ENCODE measurements at regions not wholly inside any gene's neighbourhood (a gene's known extent, or its start where the extent isn't known, plus 50 kb on each side); places are given as distances from the start of the nearest gene placed in this dataset.

DNA sequence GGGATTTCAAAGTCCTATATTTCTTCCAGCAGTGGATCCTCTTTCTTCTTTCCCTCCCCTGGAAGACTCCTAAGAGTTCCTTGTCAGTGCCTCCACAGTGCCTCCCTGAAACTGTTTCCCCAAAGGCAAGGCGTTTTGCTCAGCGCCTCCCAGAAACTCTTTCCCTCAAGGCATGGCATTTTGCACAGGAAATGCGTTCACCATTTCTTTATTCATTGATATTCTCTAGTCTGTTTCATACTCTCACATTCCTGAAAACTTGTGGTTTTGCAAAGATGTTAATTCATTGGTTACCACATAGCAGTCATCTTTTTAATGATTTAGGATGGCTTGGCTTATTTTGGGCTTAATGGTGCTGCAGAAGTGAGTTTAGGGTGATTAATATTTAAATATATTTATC, 177.3 kb upstream of the SLC10A2 start:
- ChIA-PET POLR2A (no interaction called here), CTCF (no interaction called here)
- TF ChIP-seq ZNF654 (tag by site-specific recombination; IDR thresholded peaks at IDR 0.05; ENCODE audit: low read depth): no peak
- TF ChIP-seq, protein P1, sequence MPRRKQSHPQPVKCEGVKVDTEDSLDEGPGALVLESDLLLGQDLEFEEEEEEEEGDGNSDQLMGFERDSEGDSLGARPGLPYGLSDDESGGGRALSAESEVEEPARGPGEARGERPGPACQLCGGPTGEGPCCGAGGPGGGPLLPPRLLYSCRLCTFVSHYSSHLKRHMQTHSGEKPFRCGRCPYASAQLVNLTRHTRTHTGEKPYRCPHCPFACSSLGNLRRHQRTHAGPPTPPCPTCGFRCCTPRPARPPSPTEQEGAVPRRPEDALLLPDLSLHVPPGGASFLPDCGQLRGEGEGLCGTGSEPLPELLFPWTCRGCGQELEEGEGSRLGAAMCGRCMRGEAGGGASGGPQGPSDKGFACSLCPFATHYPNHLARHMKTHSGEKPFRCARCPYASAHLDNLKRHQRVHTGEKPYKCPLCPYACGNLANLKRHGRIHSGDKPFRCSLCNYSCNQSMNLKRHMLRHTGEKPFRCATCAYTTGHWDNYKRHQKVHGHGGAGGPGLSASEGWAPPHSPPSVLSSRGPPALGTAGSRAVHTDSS (tag by site-specific recombination; IDR thresholded peaks at IDR 0.05): no peak
- TF ChIP-seq, protein P2, sequence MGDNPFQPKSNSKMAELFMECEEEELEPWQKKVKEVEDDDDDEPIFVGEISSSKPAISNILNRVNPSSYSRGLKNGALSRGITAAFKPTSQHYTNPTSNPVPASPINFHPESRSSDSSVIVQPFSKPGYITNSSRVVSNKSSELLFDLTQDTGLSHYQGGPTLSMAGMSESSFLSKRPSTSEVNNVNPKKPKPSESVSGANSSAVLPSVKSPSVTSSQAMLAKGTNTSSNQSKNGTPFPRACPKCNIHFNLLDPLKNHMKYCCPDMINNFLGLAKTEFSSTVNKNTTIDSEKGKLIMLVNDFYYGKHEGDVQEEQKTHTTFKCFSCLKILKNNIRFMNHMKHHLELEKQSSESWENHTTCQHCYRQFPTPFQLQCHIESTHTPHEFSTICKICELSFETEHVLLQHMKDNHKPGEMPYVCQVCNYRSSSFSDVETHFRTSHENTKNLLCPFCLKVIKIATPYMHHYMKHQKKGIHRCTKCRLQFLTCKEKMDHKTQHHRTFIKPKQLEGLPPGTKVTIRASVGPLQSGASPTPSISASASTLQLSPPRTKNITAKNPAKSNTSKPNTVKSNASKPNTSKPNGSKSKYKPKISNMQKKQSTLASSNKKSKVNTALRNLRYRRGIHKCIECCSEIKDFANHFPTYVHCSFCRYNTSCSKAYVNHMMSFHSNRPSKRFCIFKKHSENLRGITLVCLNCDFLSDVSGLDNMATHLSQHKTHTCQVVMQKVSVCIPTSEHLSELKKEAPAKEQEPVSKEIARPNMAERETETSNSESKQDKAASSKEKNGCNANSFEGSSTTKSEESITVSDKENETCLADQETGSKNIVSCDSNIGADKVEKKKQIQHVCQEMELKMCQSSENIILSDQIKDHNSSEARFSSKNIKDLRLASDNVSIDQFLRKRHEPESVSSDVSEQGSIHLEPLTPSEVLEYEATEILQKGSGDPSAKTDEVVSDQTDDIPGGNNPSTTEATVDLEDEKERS (tag by site-specific recombination; IDR thresholded peaks at IDR 0.05): no peak
- no peak for TF ChIP-seq ZNF366 (tag by site-specific recombination; conservative IDR thresholded peaks at IDR 0.05)
- no peak for TF ChIP-seq ZNF621 (tag by site-specific recombination; IDR thresholded peaks at IDR 0.05)
- TF ChIP-seq, protein P3, sequence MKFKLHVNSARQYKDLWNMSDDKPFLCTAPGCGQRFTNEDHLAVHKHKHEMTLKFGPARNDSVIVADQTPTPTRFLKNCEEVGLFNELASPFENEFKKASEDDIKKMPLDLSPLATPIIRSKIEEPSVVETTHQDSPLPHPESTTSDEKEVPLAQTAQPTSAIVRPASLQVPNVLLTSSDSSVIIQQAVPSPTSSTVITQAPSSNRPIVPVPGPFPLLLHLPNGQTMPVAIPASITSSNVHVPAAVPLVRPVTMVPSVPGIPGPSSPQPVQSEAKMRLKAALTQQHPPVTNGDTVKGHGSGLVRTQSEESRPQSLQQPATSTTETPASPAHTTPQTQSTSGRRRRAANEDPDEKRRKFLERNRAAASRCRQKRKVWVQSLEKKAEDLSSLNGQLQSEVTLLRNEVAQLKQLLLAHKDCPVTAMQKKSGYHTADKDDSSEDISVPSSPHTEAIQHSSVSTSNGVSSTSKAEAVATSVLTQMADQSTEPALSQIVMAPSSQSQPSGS (tag by site-specific recombination; IDR thresholded peaks at IDR 0.05; ENCODE audit: low read depth): no peak
- TF ChIP-seq, protein P4, sequence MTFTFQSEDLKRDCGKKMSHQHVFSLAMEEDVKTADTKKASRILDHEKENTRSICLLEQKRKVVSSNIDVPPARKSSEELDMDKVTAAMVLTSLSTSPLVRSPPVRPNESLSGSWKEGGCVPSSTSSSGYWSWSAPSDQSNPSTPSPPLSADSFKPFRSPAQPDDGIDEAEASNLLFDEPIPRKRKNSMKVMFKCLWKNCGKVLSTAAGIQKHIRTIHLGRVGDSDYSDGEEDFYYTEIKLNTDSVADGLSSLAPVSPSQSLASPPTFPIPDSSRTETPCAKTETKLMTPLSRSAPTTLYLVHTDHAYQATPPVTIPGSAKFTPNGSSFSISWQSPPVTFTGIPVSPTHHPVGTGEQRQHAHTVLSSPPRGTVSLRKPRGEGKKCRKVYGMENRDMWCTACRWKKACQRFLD (tag by site-specific recombination; IDR thresholded peaks at IDR 0.05): no peak
- Histone ChIP-seq H3K9me3 (ENCODE audit: control insufficient read depth, insufficient read depth, low read depth, low read length) (no peaks in the 10 kb centered on the region), H3K4me3 (ENCODE audit: low read depth, low read length) (no peak overlapping the region), H3K27ac (ENCODE audit: extremely low read depth, low read depth, low read length) (no peak overlapping the region), H3K36me3 (ENCODE audit: control insufficient read depth in 2 of 2, insufficient read depth in 1 of 2, low read length in 2 of 2) (no peaks in the 10 kb centered on the region), H3K4me1 (ENCODE audit: control insufficient read depth, insufficient read depth, low read length) (no peaks in the 10 kb centered on the region)

DNA sequence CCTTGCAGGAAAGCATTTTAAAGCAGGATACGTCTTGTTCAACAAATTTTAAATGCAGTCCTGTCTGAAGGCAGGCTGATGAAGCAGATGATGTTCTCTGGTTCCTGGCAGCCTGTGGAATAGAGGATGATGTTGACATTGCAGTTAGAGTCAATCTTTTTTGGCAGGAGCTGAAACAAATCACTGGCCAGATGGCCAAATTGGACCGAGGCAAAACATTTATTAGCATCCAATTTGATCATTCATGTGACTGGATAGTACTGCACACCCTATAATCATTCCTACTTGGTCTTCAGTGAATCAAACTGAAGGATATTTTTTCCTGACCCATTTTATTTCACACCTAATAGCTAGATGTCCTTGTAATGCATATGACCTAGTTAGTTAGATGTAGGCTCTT, 172.2 kb upstream of the SLC10A2 start:
- no peak overlapping the region for H3K4me3 ChIP-seq (ENCODE audit: low read depth, low read length)
- no peaks in the 10 kb centered on the region for H3K36me3 ChIP-seq (ENCODE audit: control insufficient read depth in 2 of 2, insufficient read depth in 1 of 2, low read length in 2 of 2)
- TF ChIP-seq ZNF394 (tag by site-specific recombination; IDR thresholded peaks at IDR 0.05; ENCODE audit: borderline replicate concordance) (no peak), ZFP3 (tag by site-specific recombination; IDR thresholded peaks at IDR 0.05; ENCODE audit: low read depth) (no peak), ZNF239 (tag by site-specific recombination; IDR thresholded peaks at IDR 0.05) (no peak), KLF9 (tag by site-specific recombination; IDR thresholded peaks at IDR 0.05; ENCODE audit: low read depth) (no peak), HOXD13 (CRISPR knock-in tag; IDR thresholded peaks at IDR 0.05; ENCODE audit: borderline replicate concordance) (no peak), ZNF596 (tag by site-specific recombination; IDR thresholded peaks at IDR 0.05) (no peak), HOXC10 (CRISPR knock-in tag; IDR thresholded peaks at IDR 0.05) (no peak), ZNF658 (tag by site-specific recombination; IDR thresholded peaks at IDR 0.05) (no peak), ZNF37A (tag by site-specific recombination; IDR thresholded peaks at IDR 0.05) (no peak)
- H3K9me3 ChIP-seq (ENCODE audit: control insufficient read depth, insufficient read depth, low read depth, low read length): no peaks in the 10 kb centered on the region
- no peak overlapping the region for H3K27ac ChIP-seq (ENCODE audit: extremely low read depth, low read depth, low read length)
- ChIA-PET POLR2A (no interaction called here), CTCF (no interaction called here)
- H3K4me1 ChIP-seq (ENCODE audit: control insufficient read depth, insufficient read depth, low read length): no peaks in the 10 kb centered on the region

DNA sequence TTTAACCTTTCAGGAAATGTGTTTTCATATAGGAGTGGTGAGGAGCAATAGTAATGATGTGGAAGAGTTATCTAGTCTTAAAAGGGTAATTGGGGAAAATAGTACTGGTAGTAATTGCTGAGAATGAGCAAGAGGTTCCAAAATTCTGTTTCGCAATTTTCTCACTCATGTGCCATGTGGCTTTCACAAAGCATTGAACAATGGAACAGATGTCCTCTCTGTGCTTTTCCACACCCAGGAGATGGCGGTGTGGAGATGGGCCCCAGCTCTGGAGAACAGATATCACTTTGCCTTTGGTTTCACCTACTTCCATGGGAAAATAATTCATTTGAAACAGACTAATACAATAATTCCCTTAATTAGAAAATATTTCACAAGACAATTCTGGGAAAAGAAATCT, 170.0 kb upstream of the SLC10A2 start:
- TF ChIP-seq SETDB1 (IDR thresholded peaks at IDR 0.05; ENCODE audit: insufficient read length, low read length) (no peak), PRDM1 (tag by site-specific recombination; IDR thresholded peaks at IDR 0.05) (no peak)
- H3K4me3 ChIP-seq (ENCODE audit: low read depth, low read length): no peak overlapping the region
- H3K36me3 ChIP-seq (ENCODE audit: control insufficient read depth in 2 of 2, insufficient read depth in 1 of 2, low read length in 2 of 2): no peaks in the 10 kb centered on the region
- ChIA-PET POLR2A (no interaction called here), CTCF (no interaction called here)
- H3K9me3 ChIP-seq (ENCODE audit: control insufficient read depth, insufficient read depth, low read depth, low read length): no peaks in the 10 kb centered on the region
- no peaks in the 10 kb centered on the region for H3K4me1 ChIP-seq (ENCODE audit: control insufficient read depth, insufficient read depth, low read length)
- no peak overlapping the region for H3K27ac ChIP-seq (ENCODE audit: extremely low read depth, low read depth, low read length)
